Epithelial cell of prostate (primary cell): ENCODE measurements at regions not wholly inside any gene's neighbourhood (a gene's known extent, or its start where the extent isn't known, plus 50 kb on each side); places are given as distances from the start of the nearest gene placed in this dataset.

Source experiments
- DNase-seq: peaks from one replicate; pipeline ENCODE4 v3.0.0-alpha.2; 2011; ENCODE audit warnings: low read depth, low spot score
- H3K27ac ChIP-seq: fragments of 450-650 bp; 2 replicates; pipeline ENCODE4 v1.5.1; 2017; ENCODE audit warnings: mild to moderate bottlenecking

DNA sequence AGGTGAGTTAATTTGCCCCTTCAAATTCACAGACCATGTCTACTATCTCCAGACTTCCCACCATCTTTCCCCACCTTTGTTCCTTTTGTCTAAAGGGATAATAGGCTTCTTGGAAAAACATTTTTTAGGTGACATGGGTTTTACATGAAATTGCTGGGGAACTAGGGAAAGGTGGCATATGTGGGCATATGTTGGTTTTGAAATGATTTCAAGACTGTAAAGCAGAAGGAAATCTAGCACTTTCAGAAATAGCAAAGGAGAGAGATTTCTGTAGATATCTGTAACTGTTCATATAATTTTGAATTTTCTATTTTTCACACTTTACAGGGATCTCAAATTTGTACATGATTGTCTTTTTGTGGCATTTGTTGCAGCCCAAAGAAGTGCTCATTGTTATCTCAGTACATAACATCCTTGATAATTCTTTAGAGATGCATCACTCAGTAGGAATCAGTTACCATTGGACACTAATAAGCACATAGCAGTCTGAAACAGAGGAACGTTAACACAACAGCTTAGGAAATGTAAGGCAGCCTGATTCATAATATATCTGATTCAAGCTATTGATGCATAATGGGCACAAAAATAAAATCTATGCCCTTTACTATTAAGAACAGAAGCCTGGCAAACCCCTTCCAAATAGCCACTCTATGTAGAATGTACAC lies 659.7 kb downstream of the CENPC start:
- DNase-seq: no peak
- no peak overlapping the region for H3K27ac ChIP-seq

- no peak overlapping the region for H3K27ac ChIP-seq
Measured at GRCh38 chr4:66876946-66877345, 668.4 kb downstream of the CENPC start.

DNA sequence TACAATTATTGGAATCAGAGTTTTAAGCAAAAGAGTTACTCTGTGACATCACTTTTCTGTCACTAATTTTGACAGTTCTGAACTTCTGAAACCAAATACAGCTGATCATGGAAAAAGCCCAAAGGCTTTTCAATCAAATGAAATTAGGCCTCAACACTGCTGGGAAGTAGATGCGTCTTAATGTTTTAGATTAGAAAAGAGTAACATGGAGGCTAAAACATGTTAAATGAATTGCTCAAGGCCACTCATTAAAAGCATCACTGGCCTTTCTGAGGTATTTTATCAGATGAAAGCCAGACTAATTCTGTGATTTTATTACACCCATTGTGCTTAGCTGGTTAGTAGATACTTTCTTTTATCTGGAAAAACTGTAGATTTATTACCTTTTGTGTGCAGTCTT lies 672.6 kb downstream of the CENPC start:
- H3K27ac ChIP-seq: no peak overlapping the region
- no peak for DNase-seq

More at GRCh38 chr4:66876946-66877345, 668.4 kb downstream of the CENPC start:
- DNase-seq: no peak

GRCh38 chr4:66863481-66863880 lies 681.8 kb downstream of the CENPC start:
- DNase-seq: no peak
- H3K27ac ChIP-seq: no peak overlapping the region

- DNase-seq: no peak
- no peak overlapping the region for H3K27ac ChIP-seq
Measured at GRCh38 chr4:66855956-66856355, 689.3 kb downstream of the CENPC start.

GRCh38 chr4:66853845-66854244 lies 691.5 kb downstream of the CENPC start:
- H3K27ac ChIP-seq: no peak overlapping the region
- no peak for DNase-seq

DNA sequence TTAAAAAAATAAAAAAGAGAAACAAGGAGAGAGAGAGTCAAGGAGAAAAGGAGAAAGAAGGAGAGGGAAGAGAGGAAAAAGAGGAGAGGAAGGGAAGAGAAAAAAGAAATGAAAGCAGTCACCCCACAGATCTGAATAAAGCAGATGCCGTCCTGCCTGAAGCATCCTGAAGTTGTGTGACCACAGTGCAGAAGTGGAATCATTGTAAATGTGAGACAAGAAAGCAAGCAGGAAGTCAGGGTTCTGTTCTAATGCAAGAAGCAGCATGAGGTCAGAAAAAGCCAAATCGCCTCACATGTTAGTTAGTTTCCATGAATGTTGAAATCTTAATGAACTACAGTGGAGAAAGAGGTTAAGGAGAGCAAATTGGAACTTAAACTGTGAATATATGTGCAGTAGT lies 692.5 kb downstream of the CENPC start:
- DNase-seq: no peak
- no peak overlapping the region for H3K27ac ChIP-seq

DNA sequence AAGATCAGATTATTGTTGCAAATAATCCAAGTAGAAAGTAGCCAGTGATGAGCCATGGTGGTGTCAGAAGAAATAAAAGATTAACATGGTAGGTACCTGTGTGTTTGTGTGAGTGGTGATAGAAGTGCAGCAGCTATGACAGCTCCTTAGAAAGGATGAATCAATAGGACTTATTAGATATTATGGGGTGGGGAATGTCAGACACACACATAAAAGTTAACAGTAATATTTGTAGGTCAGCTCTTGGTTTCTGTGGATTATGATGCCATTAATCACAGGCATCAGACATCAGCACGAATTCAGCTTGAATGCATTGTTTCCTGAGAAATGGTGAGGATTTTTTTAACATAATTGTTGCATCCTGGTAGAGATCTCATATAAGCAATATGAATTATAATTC lies 695.7 kb downstream of the CENPC start:
- no peak for DNase-seq
- no peak overlapping the region for H3K27ac ChIP-seq

DNA sequence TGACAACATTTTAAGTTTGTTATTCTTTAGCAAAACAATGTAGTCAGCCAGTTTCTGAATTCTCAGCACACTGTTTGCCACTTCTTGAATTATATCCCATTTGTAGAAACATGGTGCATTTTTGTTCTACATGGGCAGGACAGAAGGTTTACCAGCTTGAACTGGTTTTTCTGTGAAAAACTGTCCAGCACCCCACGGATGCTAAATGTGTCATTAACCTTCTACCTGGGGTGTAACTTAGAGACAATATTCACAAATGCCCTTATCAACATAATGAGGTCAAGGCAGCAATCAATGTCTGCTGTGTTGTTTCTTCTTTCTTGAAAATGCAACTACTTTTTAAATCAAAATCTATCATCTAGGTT lies 702.6 kb downstream of the CENPC start:
- no peak for DNase-seq
- no peak overlapping the region for H3K27ac ChIP-seq

DNA sequence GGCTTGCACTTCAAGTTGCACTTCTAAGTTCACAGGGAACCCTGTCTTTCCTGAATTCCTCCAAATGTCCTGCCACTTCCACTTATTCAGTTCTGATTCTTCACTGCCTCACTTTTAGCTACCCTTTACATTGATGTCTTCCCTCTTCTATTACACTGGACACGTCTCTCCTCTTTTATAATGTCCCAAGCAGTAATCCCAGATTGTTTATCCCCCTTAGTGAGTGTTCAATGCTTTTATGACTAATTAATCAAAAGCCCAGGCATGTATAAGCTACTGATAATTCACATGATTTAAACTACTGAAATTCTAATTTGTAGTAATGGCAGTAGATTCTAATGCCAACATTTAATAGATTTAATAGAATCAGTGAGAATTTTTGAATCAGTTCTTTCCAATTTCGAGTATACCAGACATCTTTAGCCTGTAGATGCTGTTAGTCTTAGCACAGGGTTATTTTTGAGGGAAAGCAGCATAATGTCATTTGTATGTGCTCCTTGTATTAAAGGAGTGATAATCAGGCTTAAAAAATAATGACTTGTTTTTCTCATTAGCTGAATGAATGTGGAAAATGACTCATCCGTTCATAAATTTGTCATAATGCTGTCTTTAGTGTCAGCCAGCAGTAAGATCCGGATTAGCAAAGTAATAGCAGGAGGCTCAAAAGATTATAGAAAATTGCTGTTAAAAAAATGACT lies 703.1 kb downstream of the CENPC start:
- no peak for DNase-seq
- H3K27ac ChIP-seq: no peak overlapping the region

- DNase-seq: no peak
- H3K27ac ChIP-seq: no peak overlapping the region
Measured at GRCh38 chr4:66840178-66840577, 705.1 kb downstream of the CENPC start.

DNA sequence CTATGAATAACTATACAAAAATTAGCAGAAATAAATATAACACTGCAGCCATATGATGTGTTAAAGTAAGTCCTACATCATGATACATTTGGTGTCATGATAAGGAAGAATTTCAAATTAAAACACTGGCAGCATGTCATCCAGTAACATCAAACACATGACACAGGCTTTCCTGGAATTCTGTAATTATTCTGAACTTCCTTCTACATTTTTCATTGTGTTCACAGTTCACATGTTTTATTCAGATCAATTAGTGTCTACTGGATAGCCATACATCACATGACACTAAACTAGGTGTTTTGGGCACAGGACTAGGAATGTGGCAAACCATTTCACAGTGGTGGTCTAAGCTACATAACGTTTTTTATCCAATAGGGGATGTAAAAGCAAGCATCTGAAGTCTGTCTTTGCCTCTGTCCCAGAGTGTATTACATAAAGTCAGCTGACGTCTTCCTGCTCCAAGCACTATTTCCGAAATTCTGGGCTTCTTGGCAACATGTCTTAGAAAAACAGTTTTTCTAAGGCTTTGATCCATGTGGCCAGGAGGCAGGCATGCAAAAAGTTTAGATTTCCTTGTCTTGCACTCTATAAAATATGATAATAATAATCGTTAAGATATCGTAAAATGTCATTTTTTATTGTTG lies 707.9 kb downstream of the CENPC start:
- no peak overlapping the region for H3K27ac ChIP-seq
- no peak for DNase-seq

GRCh38 chr4:66829310-66829709 lies 716.0 kb downstream of the CENPC start:
- no peak overlapping the region for H3K27ac ChIP-seq
- DNase-seq: no peak

GRCh38 chr4:66820681-66821080 lies 724.6 kb downstream of the CENPC start:
- no peak for DNase-seq
- no peak overlapping the region for H3K27ac ChIP-seq

GRCh38 chr4:66814277-66814676 lies 731.0 kb downstream of the CENPC start:
- no peak overlapping the region for H3K27ac ChIP-seq
- no peak for DNase-seq

- no peak for DNase-seq
- H3K27ac ChIP-seq: no peak overlapping the region
Measured at GRCh38 chr4:66805582-66805981, 739.7 kb downstream of the CENPC start.

DNA sequence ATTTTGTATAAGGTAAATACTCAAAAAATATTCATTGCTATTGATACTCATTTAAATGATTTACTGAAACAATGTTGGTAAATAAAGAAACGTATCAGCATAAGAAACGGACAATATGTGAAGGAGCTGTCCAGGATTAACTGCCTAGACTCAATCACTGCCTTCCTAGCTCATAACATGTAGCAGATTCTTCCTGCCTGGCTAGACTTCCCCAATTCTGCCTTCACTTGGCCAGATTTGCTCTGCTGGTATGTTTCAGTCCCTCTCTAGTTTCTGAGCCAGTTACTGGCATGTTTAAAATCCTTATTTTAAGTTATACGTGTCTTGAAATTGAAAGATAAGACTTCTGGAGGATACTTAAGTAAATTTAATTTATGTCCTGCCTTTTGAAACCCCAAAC lies 740.3 kb downstream of the CENPC start:
- no peak overlapping the region for H3K27ac ChIP-seq
- DNase-seq: no peak

DNA sequence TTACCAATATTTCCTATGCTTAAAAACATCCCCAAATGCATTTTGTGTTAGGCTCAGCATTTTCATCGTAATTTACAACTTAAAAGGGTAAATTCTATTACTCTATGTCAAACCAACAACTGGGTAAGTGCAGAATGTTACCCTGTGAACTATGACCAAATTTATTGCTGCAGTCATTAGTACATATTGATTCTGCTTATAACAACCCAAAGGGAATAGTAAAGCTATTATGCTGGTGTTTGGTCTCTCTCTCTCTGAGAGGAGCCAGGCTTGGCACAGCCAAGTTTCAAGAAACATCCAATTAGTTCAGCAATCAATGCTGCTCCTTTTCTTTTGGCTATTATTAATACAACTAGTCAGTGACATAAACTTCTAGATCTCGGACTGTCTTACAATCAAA lies 747.7 kb downstream of the CENPC start:
- no peak overlapping the region for H3K27ac ChIP-seq
- no peak for DNase-seq

DNA sequence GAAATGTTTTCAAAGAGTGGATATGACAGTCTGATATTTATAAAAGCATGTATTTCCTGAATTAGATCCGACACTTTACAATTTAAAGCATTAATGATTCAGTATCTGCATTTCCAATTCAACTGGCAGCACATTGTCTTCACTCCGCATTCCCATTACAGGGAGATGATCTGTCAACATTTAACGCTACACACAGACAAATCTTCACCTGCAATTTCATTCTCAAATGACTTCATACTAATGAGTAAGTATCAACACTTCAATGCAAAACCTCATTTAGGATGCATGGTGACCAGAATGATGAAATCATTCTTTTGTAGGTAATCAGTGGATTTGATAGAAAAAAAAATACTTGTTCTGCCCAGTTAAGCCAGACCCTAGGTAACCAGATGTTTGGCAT lies 749.6 kb downstream of the CENPC start:
- DNase-seq: no peak
- H3K27ac ChIP-seq: no peak overlapping the region

DNA sequence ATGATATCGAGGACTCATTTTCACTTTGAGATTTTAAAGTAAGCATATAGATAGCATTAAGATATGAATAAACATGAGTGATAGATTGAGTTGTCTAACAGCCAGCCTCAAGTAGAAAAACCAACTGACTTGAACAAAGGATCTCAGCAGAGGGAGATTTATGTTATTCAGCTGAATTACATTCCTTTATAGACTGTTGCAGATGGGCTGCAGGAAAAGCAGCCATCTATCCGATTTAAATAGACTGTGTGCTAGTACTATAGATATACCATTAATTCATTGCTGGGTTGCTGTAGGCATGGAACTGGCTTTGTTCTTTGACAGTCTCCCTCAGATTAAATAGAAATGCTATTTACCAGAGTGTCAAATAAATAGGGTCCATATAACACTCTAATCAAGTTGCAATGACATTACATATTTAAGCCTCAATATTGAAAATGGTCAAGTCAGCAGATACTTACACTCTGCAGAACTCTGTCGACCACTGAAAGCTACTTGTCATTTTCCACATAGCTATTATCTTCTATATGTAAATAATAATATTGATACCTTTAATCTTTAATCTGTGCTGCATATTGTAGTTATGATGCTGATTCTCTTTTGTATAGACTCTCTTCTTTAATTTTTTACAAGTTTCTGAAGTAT lies 750.8 kb downstream of the CENPC start:
- no peak overlapping the region for H3K27ac ChIP-seq
- no peak for DNase-seq

DNA sequence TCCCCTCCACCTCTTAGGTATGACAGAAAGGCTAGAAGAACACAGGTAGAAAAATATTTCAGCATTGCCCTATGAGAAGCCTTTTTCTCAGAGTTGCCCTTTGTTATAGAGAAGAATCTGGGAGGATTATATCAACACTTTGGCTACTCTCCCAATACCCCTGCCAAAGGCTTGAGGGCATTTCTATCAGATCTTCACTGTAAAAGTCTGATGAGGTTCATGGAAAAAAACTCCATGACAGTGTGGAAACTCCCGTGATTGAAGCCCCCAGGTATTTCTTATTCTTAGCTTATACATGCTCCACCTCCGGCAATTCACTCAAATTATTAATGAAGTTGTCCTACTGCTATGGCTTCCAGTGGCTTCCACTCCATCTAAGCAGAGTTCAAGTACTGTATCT lies 753.6 kb downstream of the CENPC start:
- DNase-seq: no peak
- H3K27ac ChIP-seq: no peak overlapping the region
